HepG2 (cell line): ENCODE measurements at regions not wholly inside any gene's neighbourhood (a gene's known extent, or its start where the extent isn't known, plus 50 kb on each side); places are given as distances from the start of the nearest gene placed in this dataset.

Experiments used
- ATAC-seq: fragments of 200-7000 bp; cut with Tn5 transposase; 3 replicates; pipeline ENCODE4 v1.9.1; 2020; ENCODE audit warnings: mild to moderate bottlenecking, moderate library complexity
- BruUV-seq: library from RNA; stranded (reverse); fragments of 400-500 nt; replicated peaks from 2 replicates; lab custom pipeline; 2021; lab: Mats Ljungman, UMichigan
- CTCF ChIA-PET: fragments of 300-600 bp; formaldehyde crosslinking; extraction: SDS; loops from one replicate; lab custom pipeline; 2021; ENCODE audit warnings: low total read pairs, inconsistent platforms, low intra/inter-chr PET ratio; lab: Yijun Ruan, JAX
- POLR2A ChIA-PET: fragments of 350-600 bp; sonication (Branson Sonifier 250); formaldehyde crosslinking; loops from one replicate; lab custom pipeline; 2020; ENCODE audit warnings: antibody characterized with exemption, inconsistent platforms; lab: Yijun Ruan, JAX
- DNase-seq: peaks from one replicate; pipeline ENCODE4 v3.0.0-alpha.2; 2015; ENCODE audit warnings: low spot score
- FAIRE-seq: peaks from 3 replicates; lab custom pipeline; 2011; peaks lifted over from hg19 to GRCh38; lab: Jason Lieb, UNC
- H2AFZ ChIP-seq: one replicate; pipeline ENCODE4 v1.6.1; 2011; ENCODE audit warnings: low read length, inconsistent platforms
- H3K27ac ChIP-seq: fragments of 300-600 bp; 3 replicates; pipeline ENCODE4 v1.8.0; 2011; ENCODE audit warnings: mixed run types, mild to moderate bottlenecking, mixed read lengths, low read length, inconsistent platforms; ENCODE audit not compliant: insufficient read depth; ENCODE audit errors: extremely low read length
- H3K27me3 ChIP-seq, 2 experiments: fragments of 200-600 bp in 1 of 2; 2 replicates in 1 of 2; 3 replicates in 1 of 2; pipeline versions ENCODE4 v1.6.0 to v1.8.0; 2011; ENCODE audit warnings: low read length in 2 of 2, mild to moderate bottlenecking in 2 of 2, moderate library complexity in 2 of 2, inconsistent platforms in 1 of 2; ENCODE audit not compliant: insufficient read depth in 2 of 2, control insufficient read depth in 1 of 2
- H3K36me3 ChIP-seq, 2 experiments: fragments of 200-600 bp in 1 of 2; replicated peaks in 1 of 2; 2 replicates in 1 of 2; 3 replicates in 1 of 2; pipeline versions ENCODE4 v1.5.1 to v1.8.0; 2011; ENCODE audit warnings: low read length in 2 of 2, inconsistent platforms in 1 of 2; ENCODE audit not compliant: insufficient read depth in 2 of 2, control insufficient read depth in 1 of 2
- H3K4me1 ChIP-seq: 2 replicates; pipeline ENCODE4 v1.5.1; 2012; ENCODE audit warnings: low read length, inconsistent platforms; ENCODE audit not compliant: insufficient read depth
- H3K4me2 ChIP-seq: 2 replicates; pipeline ENCODE4 v1.6.0; 2011; ENCODE audit warnings: low read depth, low read length, inconsistent platforms
- H3K4me3 ChIP-seq, 3 experiments: fragments of 200-600 bp in 1 of 3; sonication (generic), shearing (Covaris generic) in 1 of 3; replicated peaks in 1 of 3; 2 replicates each; pipeline ENCODE4 v1.5.1; 2011 to 2016; ENCODE audit warnings: low read length in 3 of 3, inconsistent platforms in 2 of 3, low read depth in 2 of 3, mild to moderate bottlenecking in 2 of 3, control low read depth in 1 of 3, mixed read lengths in 1 of 3; ENCODE audit not compliant: insufficient read depth in 1 of 3
- H3K79me2 ChIP-seq: one replicate; pipeline ENCODE4 v1.6.1; 2011; ENCODE audit warnings: low read length, inconsistent platforms; ENCODE audit not compliant: insufficient read depth
- H3K9ac ChIP-seq: 2 replicates; pipeline ENCODE4 v1.6.0; 2011; ENCODE audit warnings: mild to moderate bottlenecking, low read depth, low read length, inconsistent platforms; ENCODE audit not compliant: insufficient read depth
- H3K9me3 ChIP-seq: 2 replicates; pipeline ENCODE4 v1.5.1; 2012; ENCODE audit warnings: mild to moderate bottlenecking, low read length
- H4K20me1 ChIP-seq: 2 replicates; pipeline ENCODE4 v1.6.0; 2011; ENCODE audit warnings: inconsistent platforms, mild to moderate bottlenecking, low read length, moderate library complexity; ENCODE audit not compliant: insufficient read depth
- HNF4A ChIP-seq: sonication (generic); formaldehyde crosslinking; IDR thresholded peaks from 2 replicates; pipeline ENCODE4 v1.4.0; 2020; ENCODE audit warnings: missing genetic modification reagents
- ZNF766 ChIP-seq: sonication (generic); formaldehyde crosslinking; IDR thresholded peaks from 2 replicates; pipeline ENCODE4 v1.5.0; 2020; ENCODE audit warnings: missing genetic modification reagents, borderline replicate concordance
- WGBS: methylation state at CpG from one replicate; pipeline ENCODE4 v1.1.6; 2017; ENCODE audit warnings: low lambda C conversion rate; 5-methylcytosine and 5-hydroxymethylcytosine counted together
- in situ Hi-C: cut with HindIII; loops from 2 replicates; pipeline ENCODE4 v1.10.0; 2017; ENCODE audit warnings: low pct_unique_long_range_greater_than_20kb; ENCODE audit not compliant: extremely low pct_ligation_motif_present
- intact Hi-C: fragments of 100-400 bp; cut with micrococcal nuclease; formaldehyde crosslinking; loops from one replicate; pipeline ENCODE4 v1.10.0; 2022; ENCODE audit not compliant: unreplicated experiment
- TF ChIP-seq, protein P1 (sequence below): sonication (generic); formaldehyde crosslinking; IDR thresholded peaks from 2 replicates; pipeline ENCODE4 v1.4.0; 2020; ENCODE audit warnings: mild to moderate bottlenecking, missing genetic modification reagents

DNA sequence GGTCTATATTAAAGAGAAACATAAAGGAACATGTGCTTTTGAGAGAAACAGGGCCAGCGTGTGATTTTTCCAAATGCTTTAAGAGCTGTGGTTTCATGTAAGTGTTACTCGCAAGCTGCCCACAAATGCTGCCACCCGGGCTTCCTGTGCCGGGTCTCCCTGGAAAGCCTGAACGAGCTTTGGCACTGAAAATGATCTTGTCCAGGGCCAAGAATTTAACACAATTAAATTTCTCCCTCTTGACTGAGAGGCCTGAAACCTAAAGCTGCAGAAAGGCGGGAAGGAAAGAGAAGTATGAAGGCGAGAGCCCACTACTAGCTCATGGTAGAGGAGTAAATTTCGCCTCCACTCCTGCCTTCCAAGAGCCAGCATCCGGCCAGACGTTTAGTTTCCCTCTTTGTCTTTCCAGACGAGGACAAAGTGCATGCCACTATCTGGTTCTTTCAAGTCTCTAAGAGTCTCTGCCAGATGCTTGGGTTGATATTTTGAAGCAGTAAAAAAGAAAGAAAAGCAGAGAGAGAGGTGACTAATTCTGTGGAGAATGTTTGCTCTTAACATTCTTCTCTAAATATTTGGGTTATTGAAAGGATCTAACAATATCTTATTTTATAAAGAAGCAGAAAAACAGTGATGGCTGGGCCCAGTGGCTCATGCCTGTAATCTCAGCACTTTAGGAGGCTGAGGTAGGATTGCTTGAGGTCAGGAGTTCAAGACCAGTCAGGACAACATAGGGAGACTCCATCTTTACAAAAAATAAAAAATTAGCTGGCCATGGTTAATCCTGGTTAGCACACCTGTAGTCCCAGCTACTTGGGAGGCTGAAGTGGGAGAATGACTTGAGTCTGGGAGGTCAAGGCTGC is 100.0 kb upstream of the HNRNPU start:
- DNase-seq = peak; percentile 34
- H3K27ac ChIP-seq = peak overlapping the region; percentile 9
- in situ Hi-C loops (no loop called here), intact Hi-C loops (no loop called here)
- POLR2A ChIA-PET = interaction anchor here (1.1 to 1.7 kb wide), 2 partner anchors 99 to 101 kb away, joined by 3 to 4 read pairs; no protein-coding TSS in a partner anchor
- no peaks in the 10 kb centered on the region for H4K20me1 ChIP-seq
- 0 out of 6 replicates have a peak overlapping the region, but pooled peaks of 1 of the 3 experiments have one; percentile 27 for H3K4me3 ChIP-seq
- peak overlapping the region; percentile 38; the same call in 1 of the 2 replicates for H3K9ac ChIP-seq
- peaks cover 42% of the 10 kb centered on the region for H3K4me1 ChIP-seq
- no peaks in the 10 kb centered on the region; a peak in 1 of 5 replicates for H3K27me3 ChIP-seq
- H3K79me2 ChIP-seq = no peaks in the 10 kb centered on the region
- FAIRE-seq = peak; percentile 46
- H2AFZ ChIP-seq = peak overlapping the region; percentile 80
- CTCF ChIA-PET = no interaction called here
- no TSS peak for BruUV-seq
- peak overlapping the region; percentile 65 for H3K4me2 ChIP-seq
- H3K9me3 ChIP-seq = no peaks in the 10 kb centered on the region
- H3K36me3 ChIP-seq = no peaks in the 10 kb centered on the region
- TF ChIP-seq, protein P1, sequence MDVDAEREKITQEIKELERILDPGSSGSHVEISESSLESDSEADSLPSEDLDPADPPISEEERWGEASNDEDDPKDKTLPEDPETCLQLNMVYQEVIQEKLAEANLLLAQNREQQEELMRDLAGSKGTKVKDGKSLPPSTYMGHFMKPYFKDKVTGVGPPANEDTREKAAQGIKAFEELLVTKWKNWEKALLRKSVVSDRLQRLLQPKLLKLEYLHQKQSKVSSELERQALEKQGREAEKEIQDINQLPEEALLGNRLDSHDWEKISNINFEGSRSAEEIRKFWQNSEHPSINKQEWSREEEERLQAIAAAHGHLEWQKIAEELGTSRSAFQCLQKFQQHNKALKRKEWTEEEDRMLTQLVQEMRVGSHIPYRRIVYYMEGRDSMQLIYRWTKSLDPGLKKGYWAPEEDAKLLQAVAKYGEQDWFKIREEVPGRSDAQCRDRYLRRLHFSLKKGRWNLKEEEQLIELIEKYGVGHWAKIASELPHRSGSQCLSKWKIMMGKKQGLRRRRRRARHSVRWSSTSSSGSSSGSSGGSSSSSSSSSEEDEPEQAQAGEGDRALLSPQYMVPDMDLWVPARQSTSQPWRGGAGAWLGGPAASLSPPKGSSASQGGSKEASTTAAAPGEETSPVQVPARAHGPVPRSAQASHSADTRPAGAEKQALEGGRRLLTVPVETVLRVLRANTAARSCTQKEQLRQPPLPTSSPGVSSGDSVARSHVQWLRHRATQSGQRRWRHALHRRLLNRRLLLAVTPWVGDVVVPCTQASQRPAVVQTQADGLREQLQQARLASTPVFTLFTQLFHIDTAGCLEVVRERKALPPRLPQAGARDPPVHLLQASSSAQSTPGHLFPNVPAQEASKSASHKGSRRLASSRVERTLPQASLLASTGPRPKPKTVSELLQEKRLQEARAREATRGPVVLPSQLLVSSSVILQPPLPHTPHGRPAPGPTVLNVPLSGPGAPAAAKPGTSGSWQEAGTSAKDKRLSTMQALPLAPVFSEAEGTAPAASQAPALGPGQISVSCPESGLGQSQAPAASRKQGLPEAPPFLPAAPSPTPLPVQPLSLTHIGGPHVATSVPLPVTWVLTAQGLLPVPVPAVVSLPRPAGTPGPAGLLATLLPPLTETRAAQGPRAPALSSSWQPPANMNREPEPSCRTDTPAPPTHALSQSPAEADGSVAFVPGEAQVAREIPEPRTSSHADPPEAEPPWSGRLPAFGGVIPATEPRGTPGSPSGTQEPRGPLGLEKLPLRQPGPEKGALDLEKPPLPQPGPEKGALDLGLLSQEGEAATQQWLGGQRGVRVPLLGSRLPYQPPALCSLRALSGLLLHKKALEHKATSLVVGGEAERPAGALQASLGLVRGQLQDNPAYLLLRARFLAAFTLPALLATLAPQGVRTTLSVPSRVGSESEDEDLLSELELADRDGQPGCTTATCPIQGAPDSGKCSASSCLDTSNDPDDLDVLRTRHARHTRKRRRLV (CRISPR knock-in tag) = no peak
- TF ChIP-seq HNF4A (CRISPR knock-in tag) (peak; percentile 32), ZNF766 (CRISPR knock-in tag) (0 out of 2 replicates have a peak, but pooled peaks have one; percentile 37)
- WGBS = 15% methylated on average over 10 of the region's 11 CpGs
- ATAC-seq = peak; percentile 69
